CD14-positive monocyte (primary cell): ENCODE measurements at regions not wholly inside any gene's neighbourhood (a gene's known extent, or its start where the extent isn't known, plus 50 kb on each side); places are given as distances from the start of the nearest gene placed in this dataset.

Experiments used
- DNase-seq, 3 donors: peaks; one replicate each; pipeline ENCODE4 v3.0.0-alpha.2; 2011 to 2022
- H2AFZ ChIP-seq: 2 replicates; pipeline ENCODE4 v1.6.0; 2012; ENCODE audit warnings: mild to moderate bottlenecking, low read depth, low read length, inconsistent platforms; ENCODE audit not compliant: insufficient read depth, poor library complexity, severe bottlenecking
- H3K27ac ChIP-seq, 2 donors: 1 replicate in 1 of 2; 2 replicates in 1 of 2; pipeline ENCODE4 v1.5.1; 2012 to 2013; ENCODE audit warnings: low read length in 2 of 2, control low read depth in 1 of 2, inconsistent platforms in 1 of 2, low read depth in 1 of 2, mild to moderate bottlenecking in 1 of 2
- H3K27me3 ChIP-seq, 2 donors: one replicate each; pipeline versions ENCODE4 v1.6.0 to v1.6.1; 2011 to 2013; ENCODE audit warnings: low read length in 2 of 2; ENCODE audit not compliant: control insufficient read depth in 2 of 2, insufficient read depth in 2 of 2
- H3K36me3 ChIP-seq, 2 donors: replicated peaks in 1 of 2; 1 replicate in 1 of 2; 2 replicates in 1 of 2; pipeline versions ENCODE4 v1.5.1 to v1.6.1; 2012 to 2013; ENCODE audit warnings: low read length in 2 of 2, control low read depth in 1 of 2, inconsistent platforms in 1 of 2, mild to moderate bottlenecking in 1 of 2; ENCODE audit not compliant: insufficient read depth in 2 of 2, control insufficient read depth in 1 of 2
- H3K4me1 ChIP-seq, 2 donors: 1 replicate in 1 of 2; 2 replicates in 1 of 2; pipeline versions ENCODE4 v1.5.1 to v1.6.1; 2012 to 2013; ENCODE audit warnings: low read length in 2 of 2, control low read depth in 1 of 2, inconsistent platforms in 1 of 2, mild to moderate bottlenecking in 1 of 2, moderate library complexity in 1 of 2; ENCODE audit not compliant: insufficient read depth in 2 of 2, control insufficient read depth in 1 of 2
- H3K4me2 ChIP-seq: replicated peaks from 2 replicates; pipeline ENCODE3; 2012; ENCODE audit warnings: low read length, moderate library complexity, mild to moderate bottlenecking; ENCODE audit not compliant: poor library complexity, severe bottlenecking; ENCODE audit errors: extremely low read depth
- H3K4me3 ChIP-seq, 3 experiments: fragments of 200-600 bp in 1 of 3; sonication (generic) in 1 of 3; replicated peaks in 1 of 3; 1 replicate in 2 of 3; 2 replicates in 1 of 3; pipeline ENCODE4 v1.5.1; 2011 to 2013; ENCODE audit warnings: low read length in 3 of 3, mild to moderate bottlenecking in 3 of 3, control low read depth in 2 of 3, low read depth in 2 of 3, inconsistent platforms in 1 of 3, moderate library complexity in 1 of 3
- H3K79me2 ChIP-seq: 2 replicates; pipeline ENCODE4 v1.6.0; 2012; ENCODE audit warnings: mild to moderate bottlenecking, control low read depth, inconsistent platforms, low read length, moderate library complexity; ENCODE audit not compliant: insufficient read depth
- H3K9ac ChIP-seq: 2 replicates; pipeline ENCODE4 v1.6.0; 2017; ENCODE audit warnings: low read length, mild to moderate bottlenecking; ENCODE audit not compliant: insufficient read depth, poor library complexity, severe bottlenecking
- H3K9me3 ChIP-seq, 2 donors: replicated peaks in 1 of 2; 1 replicate in 1 of 2; 2 replicates in 1 of 2; pipeline versions ENCODE4 v1.5.1 to v1.6.1; 2012 to 2013; ENCODE audit warnings: low read length in 2 of 2, control low read depth in 1 of 2; ENCODE audit not compliant: control insufficient read depth in 1 of 2, insufficient read depth in 1 of 2
- H4K20me1 ChIP-seq: 2 replicates; pipeline ENCODE4 v1.6.0; 2012; ENCODE audit warnings: mild to moderate bottlenecking, low read length, control low read depth, moderate library complexity; ENCODE audit not compliant: insufficient read depth
- H3K27ac Mint-ChIP-seq, 7 donors: one replicate each; pipeline ENCODE4 v1.8.0; 2020; ENCODE audit warnings: mild to moderate bottlenecking in 7 of 7, mixed read lengths in 7 of 7, moderate library complexity in 6 of 7, inconsistent platforms in 2 of 7
- H3K27me3 Mint-ChIP-seq, 3 donors: one replicate each; pipeline ENCODE4 v1.8.0; 2021 to 2022; ENCODE audit warnings: low read depth in 3 of 3, mild to moderate bottlenecking in 3 of 3, mixed read lengths in 3 of 3, moderate library complexity in 3 of 3, inconsistent platforms in 1 of 3
- H3K36me3 Mint-ChIP-seq, 2 donors: one replicate each; pipeline ENCODE4 v1.8.0; 2020; ENCODE audit warnings: mixed read lengths in 2 of 2, inconsistent platforms in 1 of 2, mild to moderate bottlenecking in 1 of 2
- H3K4me1 Mint-ChIP-seq: one replicate; pipeline ENCODE4 v1.8.0; 2020; ENCODE audit warnings: mild to moderate bottlenecking, mixed read lengths
- H3K4me3 Mint-ChIP-seq, 2 donors: one replicate each; pipeline ENCODE4 v1.8.0; 2020; ENCODE audit warnings: mild to moderate bottlenecking in 2 of 2, mixed read lengths in 2 of 2, moderate library complexity in 1 of 2
- H3K9me3 Mint-ChIP-seq, 7 donors: one replicate each; pipeline ENCODE4 v1.8.0; 2020 to 2022; ENCODE audit warnings: mixed read lengths in 7 of 7, mild to moderate bottlenecking in 6 of 7, moderate library complexity in 6 of 7, inconsistent platforms in 2 of 7
- CTCF ChIP-seq: fragments of 200-600 bp; IDR thresholded peaks from one replicate; pipeline ENCODE4 v1.8.0; 2022; ENCODE audit warnings: antibody characterized with exemption, mild to moderate bottlenecking
- WGBS: methylation state at CpG from one replicate; pipeline ENCODE4 v1.1.5; 2013; ENCODE audit warnings: missing lambda C conversion rate; ENCODE audit not compliant: insufficient coverage; 5-methylcytosine and 5-hydroxymethylcytosine counted together
- intact Hi-C, 2 donors: fragments of 100-400 bp; cut with micrococcal nuclease; formaldehyde crosslinking; loops; one replicate each; pipeline versions ENCODE4 v1.15.0 to v1.15.1; 2023

- WGBS: 83% methylated on average over 1 of the region's 4 CpGs
- intact Hi-C loops: no loop called here
- no peak overlapping the region for H3K27ac Mint-ChIP-seq
Observed at GRCh38 chr2:156666130-156666785, 230.1 kb downstream of the GPD2 start.

GRCh38 chr2:156670104-156670503, 233.9 kb downstream of the GPD2 start:
- Mint-ChIP-seq H3K27me3 (no peaks in the 10 kb centered on the region), H3K27ac (no peak overlapping the region), H3K36me3 (no peaks in the 10 kb centered on the region), H3K4me3 (no peak overlapping the region), H3K9me3 (peaks cover 3 to 12% (median 5%) of the 10 kb centered on the region in 7 donors), H3K4me1 (no peaks in the 10 kb centered on the region)
- TF ChIP-seq CTCF: no peak
- Histone ChIP-seq H3K9me3 (peaks cover 0 to 3% of the 10 kb centered on the region in 2 donors), H3K79me2 (no peaks in the 10 kb centered on the region), H2AFZ (no peak overlapping the region), H4K20me1 (no peaks in the 10 kb centered on the region), H3K27me3 (no peaks in the 10 kb centered on the region), H3K4me3 (no peak overlapping the region), H3K9ac (no peak overlapping the region), H3K36me3 (no peaks in the 10 kb centered on the region), H3K27ac (no peak overlapping the region), H3K4me2 (no peak overlapping the region), H3K4me1 (no peaks in the 10 kb centered on the region)
- no CpG with 5 or more reads among the region's 2 CpGs for WGBS
- intact Hi-C loops: no loop called here
- DNase-seq: no peak

More at GRCh38 chr2:156666130-156666785, 230.1 kb downstream of the GPD2 start:
- no peak for TF ChIP-seq CTCF
- DNase-seq: no peak
- Histone ChIP-seq H3K79me2 (no peaks in the 10 kb centered on the region), H4K20me1 (no peaks in the 10 kb centered on the region), H3K4me3 (no peak overlapping the region), H3K9me3 (peaks cover 0 to 3% of the 10 kb centered on the region in 2 donors), H2AFZ (no peak overlapping the region), H3K27me3 (no peaks in the 10 kb centered on the region), H3K4me1 (no peaks in the 10 kb centered on the region), H3K27ac (no peak overlapping the region), H3K9ac (no peak overlapping the region), H3K4me2 (no peak overlapping the region), H3K36me3 (no peaks in the 10 kb centered on the region)
- Mint-ChIP-seq H3K9me3 (peaks cover 3 to 14% (median 10%) of the 10 kb centered on the region in 7 donors), H3K27me3 (peaks cover 0 to 4% (median 0%) of the 10 kb centered on the region in 3 donors), H3K4me3 (no peak overlapping the region), H3K4me1 (no peaks in the 10 kb centered on the region), H3K36me3 (no peaks in the 10 kb centered on the region)
